HG03457 (cell line): ENCODE measurements at regions not wholly inside any gene's neighbourhood (a gene's known extent, or its start where the extent isn't known, plus 50 kb on each side); places are given as distances from the start of the nearest gene placed in this dataset.

Experiments
- ATAC-seq: cut with Tn5 transposase; IDR thresholded peaks from one replicate; pipeline ENCODE4 v1.9.1; 2021; ENCODE audit warnings: moderate number of reproducible peaks; ENCODE audit not compliant: unreplicated experiment

DNA sequence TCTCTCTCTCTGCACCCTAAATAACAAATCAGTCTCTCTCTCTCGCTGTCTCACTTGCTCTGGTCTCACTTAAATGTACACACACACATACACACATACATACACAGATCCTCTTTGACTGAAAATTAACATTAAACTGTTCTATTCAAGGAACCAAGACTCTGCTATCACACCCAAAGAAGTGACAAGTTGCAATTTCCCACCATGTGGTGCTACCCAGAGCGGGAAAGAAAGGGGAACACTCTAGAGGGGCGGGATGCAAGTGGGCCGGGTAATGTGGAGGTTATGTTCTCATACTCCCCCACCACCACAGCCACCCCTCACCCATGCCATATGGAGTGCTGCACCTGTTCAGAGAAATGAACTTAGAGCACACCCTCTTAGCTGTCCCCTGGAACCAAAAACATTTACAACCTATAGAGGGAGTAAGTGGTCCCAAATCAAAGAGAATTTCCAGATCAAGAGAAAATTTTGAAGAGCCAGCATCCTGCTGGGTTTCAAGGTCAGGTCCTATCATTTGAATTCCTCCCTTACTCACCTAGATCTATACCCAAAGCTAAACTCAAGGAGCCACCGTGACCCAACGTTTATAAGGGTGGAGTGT, 319.4 kb downstream of the BRINP2 start:
- ATAC-seq: no peak

DNA sequence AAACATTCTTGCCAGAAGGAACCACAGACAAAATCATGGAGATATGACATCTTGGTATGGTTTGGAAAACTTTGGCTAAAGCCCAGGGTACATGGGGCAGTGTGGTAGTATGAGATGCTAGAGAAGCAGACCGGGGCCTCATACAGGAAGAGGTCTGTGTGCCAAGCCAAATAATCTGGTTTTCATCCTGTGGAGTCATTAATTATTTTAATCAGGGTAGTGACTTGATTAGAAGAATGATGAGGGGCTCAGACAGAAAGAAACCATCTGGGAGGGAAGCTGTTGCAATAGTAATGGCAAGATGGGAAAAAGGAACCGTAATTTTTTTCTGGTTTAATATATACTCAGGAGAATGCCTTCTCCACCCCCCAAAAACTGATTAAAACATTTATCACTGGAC, 318.0 kb downstream of the BRINP2 start:
- ATAC-seq: no peak

DNA sequence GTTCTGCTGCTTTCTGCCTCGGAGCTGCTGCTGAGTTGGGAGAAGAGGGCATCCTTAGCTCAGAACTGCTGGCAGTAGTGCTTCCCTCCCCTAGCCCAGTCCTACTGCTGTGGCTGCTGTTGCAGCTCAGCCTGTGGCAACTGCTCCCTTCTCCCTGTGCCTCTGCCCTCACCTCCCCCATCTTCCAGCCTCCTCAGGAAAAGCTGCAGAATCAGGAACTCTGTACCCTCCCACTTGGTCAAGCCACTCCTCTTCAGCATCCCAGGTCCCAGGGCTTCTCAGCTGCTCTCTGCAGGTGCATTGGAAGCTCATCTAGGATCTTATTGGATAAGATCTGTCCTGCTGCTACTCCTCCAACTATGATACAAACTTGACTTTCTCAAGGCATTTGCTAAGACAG, 316.7 kb downstream of the BRINP2 start:
- ATAC-seq: no peak

DNA sequence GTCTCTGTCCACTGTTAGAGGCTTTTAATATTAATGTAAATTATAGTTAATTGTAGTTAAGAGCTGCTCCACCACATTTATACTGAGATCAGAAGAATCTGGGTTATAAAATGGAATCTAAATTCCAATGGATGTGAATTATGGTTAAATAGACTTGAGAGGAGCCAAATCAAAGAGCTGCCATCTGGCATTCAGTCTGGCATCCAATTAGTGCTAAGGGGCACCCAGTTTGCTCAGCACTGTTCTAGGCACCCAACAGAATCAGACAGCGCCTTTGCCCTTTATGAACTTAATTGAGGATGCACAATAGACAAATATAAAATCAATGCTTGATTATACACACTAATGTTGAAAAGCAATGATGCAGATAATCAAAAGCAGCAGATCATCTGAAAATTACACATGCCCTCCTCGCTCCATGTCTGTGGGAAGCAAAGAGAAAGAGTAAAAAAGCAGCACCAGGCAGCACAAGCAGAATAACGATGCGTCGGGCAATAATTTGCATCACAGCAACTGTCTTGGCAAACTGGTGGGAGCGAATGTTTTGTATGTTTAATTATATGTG, 310.1 kb downstream of the BRINP2 start:
- ATAC-seq: no peak

DNA sequence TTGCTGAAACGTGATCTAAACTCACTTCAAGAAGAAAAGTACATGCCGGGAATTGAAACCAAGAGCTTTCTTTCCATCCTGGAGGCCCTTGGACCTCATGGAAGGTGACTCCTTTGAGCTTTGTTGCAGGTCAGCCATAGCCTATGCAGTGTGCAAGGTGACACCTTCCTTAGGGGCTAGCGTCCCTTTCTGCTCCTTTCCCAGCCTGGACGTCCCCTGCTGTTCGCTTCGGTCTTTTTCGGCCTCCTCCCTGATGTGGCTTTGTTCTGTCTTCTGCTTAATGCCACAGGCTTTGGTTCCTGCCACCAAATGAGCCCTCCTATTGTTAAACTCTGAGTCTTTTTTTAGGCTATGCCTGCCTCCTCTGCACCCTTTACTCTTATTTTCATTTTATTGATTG, 308.8 kb downstream of the BRINP2 start:
- no peak for ATAC-seq

DNA sequence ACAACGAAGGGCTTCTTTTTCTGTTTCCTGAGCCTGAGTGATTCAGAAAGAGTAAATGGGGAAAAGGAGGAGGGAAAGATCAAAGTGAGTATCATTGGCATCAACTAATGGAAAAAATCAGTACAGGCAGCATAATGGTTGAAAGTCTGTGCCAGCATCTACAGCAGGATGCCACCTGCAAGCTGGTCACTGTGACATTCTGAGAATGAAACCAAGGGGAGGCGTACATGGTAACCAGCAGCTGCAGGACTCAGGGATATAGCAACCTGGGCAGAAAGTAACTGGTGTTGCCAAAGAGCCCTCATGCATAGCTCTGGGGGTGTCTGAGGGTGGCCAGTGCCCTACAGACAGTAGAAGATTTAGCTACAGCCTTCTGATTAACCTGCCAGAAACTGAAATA, 305.9 kb downstream of the BRINP2 start:
- ATAC-seq: no peak

DNA sequence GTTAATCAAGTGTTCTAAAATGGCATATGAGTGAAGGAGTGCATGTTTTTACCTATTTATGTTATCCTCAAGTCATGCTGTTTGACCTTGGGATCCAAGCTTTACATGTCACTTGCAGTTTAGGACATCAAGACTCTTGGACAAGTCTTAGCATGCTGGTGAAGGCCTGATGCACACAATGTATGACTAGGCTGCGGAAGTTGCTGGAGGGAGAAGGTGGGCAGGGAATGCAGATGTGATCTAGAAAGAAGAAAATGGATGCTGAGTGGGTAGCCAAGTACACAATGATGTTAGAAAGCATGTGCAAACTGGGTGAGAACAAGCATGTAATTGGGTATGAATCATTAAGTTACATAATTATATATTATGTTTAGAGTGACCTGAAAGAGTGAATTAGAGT, 301.8 kb downstream of the BRINP2 start:
- no peak for ATAC-seq

DNA sequence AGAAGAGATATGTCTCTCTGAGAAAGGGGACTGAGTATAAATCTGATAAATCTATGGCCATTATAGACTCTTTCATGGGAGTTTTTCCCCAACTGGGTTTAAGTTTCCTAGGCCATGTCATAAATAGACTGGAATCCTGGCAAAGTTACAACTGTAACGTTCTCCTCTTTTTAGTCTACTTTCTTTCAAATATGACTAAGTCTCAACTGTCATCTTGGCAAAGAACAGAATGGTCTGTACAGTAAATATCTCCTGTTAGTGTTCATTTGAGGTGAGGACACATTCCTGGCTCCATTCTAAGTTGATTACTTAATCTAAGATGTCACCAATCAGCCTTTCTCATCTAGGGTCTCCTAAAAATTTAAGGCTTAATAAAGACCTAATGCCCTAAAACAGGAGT, 300.5 kb downstream of the BRINP2 start:
- no peak for ATAC-seq

DNA sequence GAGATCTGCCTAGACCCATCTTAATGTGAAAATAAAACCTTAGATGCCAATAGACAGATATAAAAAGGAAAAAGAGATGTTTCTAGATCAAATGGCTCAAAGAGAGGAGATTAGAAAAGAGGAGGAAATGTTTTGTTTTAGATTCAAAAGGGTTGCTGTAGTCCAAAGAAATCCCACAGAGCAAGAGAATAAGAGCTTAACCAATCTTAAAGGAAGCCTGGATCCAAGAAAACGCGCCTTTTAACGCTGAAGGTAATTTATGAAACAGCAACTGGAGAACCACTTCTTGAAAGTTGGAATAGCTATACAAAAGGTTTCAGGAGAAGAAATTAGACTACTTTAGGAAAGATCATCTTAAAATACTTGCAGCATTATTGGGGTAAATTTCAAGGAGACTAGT, 298.8 kb downstream of the BRINP2 start:
- no peak for ATAC-seq

DNA sequence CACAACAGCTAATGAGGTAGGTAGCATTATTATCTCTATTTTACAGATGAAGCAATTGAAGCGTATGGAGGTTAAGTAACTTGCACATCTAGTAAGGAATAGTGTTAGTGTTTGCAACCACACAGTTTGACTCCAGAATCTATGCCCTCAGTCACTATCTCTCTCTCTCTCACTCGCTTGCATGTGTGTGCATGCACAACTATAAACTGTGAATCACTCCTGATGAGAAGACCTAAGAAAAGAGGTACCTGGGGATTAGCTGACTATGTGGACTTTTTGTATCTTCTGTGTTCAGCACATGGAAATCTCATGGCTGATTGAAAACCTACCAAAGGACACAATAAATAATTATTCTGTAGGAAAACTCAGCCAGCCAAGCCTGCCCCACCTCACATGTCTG, 295.5 kb downstream of the BRINP2 start:
- ATAC-seq: no peak

DNA sequence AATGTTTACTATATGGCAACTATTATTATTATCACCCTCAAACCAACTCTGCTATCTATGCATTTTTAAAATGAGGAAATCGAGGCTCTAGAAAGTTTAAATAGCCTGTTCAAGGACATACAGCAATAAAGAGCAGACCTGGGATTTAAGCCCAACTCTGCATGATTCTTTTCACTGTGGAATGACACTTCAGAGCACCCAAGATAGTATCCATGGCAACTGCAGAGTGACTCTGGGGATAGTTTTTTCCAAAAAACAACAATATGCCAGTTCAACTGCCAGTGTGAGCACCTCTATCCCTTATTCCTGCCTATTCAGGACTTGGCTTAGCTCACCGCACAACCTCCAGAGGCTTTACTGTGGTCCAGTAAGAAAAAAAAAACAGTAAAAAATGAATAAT, 293.9 kb downstream of the BRINP2 start:
- no peak for ATAC-seq

DNA sequence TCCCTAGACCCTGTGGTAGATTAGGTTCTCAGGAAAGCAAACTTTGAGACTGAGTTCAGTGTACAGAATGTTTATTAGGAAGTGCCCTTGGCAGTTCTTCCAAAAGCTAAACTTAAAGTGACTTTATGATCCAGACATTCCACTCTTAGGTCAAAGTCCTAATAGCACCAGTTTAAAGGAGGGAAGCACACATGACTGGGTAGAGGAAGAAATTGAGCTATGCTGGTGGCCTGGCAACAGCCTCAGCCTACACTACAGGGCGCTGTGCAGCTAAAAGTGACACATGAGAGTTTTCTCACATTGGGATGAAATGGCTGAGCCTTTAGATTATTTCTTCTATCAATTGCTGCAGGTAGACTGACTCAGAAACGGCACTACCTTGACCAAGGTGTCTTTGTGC, 280.4 kb downstream of the BRINP2 start:
- no peak for ATAC-seq

DNA sequence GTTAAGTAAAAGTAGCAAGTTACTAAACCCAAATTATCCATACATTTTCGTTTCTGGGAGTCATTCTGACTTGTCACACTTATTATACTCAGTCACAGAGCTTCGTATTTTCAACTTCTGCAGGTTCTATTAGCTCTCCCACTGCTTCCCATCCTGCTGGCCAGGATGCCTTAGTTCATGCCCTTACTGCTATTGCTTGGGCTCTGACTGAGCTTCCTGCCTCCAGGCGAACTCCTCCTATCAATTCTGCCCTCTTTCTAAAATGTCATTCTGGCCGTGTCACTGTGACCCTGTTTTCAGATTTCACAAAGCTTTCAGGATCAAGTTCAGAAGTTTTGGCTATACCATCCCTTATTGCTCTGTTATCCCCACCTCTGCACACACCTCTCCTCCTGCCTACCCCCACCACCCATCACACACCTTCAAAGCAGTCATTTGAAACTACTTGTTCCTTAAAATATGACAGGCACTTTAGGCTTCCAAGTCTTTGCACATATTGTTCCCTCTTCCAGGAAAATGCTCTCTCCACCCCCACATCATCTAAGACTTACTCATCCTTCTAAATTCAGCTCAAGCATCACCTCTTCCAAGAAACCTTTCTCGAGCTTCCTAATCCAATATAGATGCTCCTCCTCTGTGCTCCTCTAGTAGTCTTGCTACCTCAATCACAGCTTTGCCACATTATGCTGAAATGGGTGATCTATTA, 278.0 kb downstream of the BRINP2 start:
- ATAC-seq: no peak

DNA sequence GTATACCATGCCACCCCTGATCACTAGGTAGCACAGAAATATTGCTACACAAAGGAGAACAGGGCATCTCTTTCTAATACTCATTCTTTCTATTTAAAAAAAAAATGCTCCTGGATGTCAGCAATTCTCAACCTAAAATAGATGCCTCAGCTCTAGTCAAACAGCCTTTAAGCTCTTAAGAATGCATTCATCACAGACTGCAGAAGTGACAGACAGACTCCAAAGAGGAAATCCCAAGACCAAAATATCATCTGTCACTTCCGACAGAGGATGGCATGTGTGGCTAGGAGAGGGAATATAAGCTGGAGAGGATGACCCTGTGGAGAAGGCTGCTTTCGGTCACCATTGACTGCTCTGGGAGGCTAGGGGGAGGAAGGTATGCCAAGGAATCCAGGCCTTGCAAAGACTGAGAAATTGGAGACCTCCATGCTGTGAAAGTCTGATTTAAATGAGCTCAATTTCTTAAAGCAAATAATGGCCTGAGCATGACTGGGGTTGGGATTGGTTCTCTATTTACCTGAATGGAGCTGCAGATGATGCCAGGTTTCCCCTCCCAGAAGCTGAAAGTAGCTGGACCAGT, 277.4 kb downstream of the BRINP2 start:
- no peak for ATAC-seq

DNA sequence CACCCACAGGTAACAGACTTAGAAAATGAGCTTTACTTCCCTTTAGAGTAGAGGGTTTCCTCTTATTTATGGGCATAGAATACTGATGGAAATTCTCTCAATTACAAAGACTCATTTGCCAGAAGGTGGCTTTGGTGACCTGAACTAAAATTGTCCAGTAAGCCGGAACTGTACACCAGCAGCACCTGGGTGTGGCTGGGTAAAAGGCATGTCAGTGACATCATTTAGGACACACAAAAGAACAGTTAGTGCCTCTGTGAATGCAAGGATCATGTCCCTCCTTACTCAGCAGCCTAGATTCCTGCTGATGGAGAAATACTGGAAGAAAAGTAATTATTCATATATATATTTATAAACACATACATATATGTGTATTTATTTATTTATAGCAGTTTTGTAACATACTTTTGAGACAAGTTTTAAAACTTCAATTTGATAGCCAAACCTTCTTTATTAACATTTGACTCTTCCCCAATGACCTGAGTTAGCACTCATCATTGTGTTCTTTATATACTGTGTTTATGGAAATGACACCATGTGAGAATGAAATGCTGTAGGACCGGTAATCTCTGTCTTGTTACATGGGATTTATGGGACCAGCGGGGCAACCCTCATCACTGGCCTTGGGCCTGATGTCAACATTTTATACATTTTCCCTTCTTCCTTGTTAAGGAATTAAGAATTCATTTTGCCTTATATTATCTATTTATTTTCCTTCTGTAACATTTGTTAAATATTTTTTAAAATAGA, 274.4 kb downstream of the BRINP2 start:
- no peak for ATAC-seq

DNA sequence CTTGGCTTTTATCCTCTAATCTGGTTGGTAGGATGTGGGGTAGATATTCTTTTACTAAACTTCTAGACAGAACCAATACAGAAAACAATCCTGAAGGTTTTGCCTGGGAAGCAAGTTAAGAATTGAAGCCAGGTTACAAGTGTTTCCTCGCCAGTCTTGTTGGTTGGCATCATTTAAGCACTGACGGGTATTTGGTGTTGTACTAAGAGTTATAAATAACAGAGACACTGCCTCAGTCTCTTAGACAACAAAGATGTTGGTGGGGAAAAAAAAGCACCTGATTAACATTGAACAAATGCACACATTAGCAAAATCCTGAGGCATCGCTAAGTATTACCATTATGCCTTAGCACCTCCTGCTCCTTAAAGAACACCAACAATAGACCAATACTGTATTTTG, 272.2 kb downstream of the BRINP2 start:
- no peak for ATAC-seq

DNA sequence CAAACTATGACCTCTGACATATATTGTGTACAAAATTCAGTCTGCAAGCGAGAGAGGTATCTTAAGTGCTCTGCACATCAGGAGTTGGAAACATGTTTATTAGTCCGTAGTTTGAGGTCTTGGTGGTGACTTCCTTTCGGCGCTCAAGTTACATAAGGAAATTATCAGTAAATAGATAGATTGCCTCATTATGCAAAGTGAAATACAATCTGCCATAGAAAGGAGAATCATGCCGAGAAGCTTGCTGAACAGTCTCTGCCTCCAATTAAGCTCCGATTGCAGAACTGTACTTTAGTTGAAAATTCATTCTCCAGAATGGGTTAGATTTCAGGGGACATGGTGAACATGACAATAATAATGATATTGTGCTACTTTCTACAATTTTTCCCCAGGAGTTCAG, 271.8 kb downstream of the BRINP2 start:
- ATAC-seq: no peak

DNA sequence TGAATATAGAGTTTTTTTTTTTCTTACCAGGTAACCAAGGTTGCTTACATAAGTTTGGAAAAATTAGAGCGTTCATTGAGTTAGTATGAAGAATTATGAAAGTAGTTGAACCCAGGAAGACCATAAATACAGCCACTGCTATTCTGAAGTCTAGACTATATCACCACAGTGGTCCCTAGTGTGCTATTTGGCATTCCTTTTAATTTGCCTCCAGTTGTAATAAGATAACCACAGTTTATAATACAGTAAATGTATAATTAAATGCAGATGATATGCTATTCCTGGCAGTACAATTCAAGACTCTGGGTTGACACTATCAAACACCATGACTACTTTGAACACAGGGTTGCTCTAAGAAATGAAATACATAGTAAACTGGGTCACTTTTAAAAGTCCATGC, 270.5 kb downstream of the BRINP2 start:
- ATAC-seq: no peak

DNA sequence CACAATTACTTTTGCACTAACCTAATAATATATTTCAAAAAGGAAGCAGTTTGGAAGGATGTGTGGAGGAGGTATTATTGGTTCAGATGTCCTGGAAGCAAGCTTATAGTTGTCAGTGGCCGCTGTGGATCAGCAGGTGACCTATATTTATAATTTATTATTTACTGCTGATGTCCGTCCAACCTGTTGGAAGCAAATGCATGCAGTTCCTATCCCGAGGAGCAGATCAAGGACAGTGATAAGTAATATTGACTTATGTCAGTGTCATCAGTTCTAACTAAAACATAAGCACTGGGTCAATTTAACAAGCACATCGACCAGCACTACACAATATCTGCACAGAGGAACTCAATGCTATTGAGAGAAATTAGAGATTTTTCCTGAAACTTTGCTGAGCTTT, 270.1 kb downstream of the BRINP2 start:
- ATAC-seq: no peak

DNA sequence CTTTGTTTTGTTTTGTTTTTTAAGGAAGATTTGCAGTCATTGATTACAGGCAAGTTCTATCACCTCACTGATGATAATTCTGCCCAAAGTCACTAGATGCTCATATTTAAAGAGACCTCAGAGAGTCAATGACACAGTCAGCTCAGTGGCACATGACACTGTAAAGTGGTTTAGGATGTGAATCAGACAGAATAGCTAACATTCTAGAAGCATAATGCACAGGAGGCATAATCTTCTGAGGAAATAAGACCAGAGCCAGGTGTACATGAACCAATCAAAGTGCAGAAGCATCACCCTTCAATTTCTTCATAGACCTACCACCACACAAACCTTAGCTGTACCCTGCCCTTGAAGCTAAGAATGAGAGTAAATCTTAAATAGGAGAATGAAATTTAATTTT, 268.5 kb downstream of the BRINP2 start:
- ATAC-seq: no peak

DNA sequence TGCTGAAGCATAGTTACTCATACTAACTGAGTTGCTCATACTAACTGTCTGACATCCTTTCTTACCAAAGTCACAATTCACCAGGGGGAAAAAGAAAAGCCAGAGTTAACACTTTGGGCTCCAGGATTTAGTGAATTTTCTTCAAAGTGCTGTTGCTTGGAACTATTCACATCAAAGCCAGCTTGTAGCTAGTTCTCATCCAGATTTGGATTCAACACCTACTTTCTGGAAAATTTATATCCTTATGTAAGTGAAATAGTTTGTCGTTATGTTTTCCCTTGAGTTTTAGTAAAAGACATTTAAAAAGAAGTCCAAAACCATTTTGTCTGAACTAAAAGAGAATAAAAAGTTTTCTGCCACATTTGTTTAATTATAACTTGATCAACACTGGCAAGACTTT, 264.6 kb downstream of the BRINP2 start:
- no peak for ATAC-seq

DNA sequence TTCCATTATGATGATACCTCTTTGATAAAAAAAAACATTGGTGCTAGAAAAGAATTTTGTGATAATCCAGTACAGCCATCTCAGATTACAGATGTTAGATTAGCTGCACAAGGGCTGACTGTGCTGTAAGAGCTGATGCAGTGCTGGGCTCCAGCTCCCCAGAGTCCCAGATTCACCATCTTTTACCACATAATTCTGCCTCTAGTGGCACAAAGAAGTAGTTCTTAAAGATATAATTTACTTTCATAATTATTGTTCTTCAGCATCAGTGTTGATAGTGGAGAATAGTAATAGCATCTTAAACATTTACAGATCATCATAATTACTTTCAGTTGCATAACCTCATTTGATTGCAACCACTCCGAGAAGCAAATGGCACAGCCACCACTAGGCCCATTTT, 262.1 kb downstream of the BRINP2 start:
- no peak for ATAC-seq
